PC-3 (cell line): ENCODE measurements at regions not wholly inside any gene's neighbourhood (a gene's known extent, or its start where the extent isn't known, plus 50 kb on each side); places are given as distances from the start of the nearest gene placed in this dataset.

Experiments used
- ATAC-seq: fragments of 200-7000 bp; cut with Tn5 transposase; 2 replicates; pipeline ENCODE4 v1.9.1; 2020; ENCODE audit warnings: mild to moderate bottlenecking, moderate library complexity
- BruUV-seq: library from RNA; stranded (reverse); fragments of 400-500 nt; replicated peaks from 2 replicates; lab custom pipeline; 2021; lab: Mats Ljungman, UMichigan
- CTCF ChIA-PET: fragments of 300-600 bp; sonication (Branson Sonifier 250); formaldehyde crosslinking; loops from one replicate; lab custom pipeline; 2022; ENCODE audit warnings: antibody characterized with exemption; lab: Charles Lee
- POLR2A ChIA-PET: fragments of 300-600 bp; sonication (Branson Sonifier 250); formaldehyde crosslinking; loops from one replicate; lab custom pipeline; 2022; ENCODE audit warnings: antibody characterized with exemption; ENCODE audit not compliant: unreplicated experiment; lab: Charles Lee
- DNase-seq: peaks from one replicate; pipeline ENCODE4 v3.0.0-alpha.2; 2015
- H2AFZ ChIP-seq: fragments of 300-600 bp; sonication (generic); 2 replicates; pipeline ENCODE4 v1.6.0; 2016; ENCODE audit warnings: antibody characterized with exemption, low read length
- H3F3A ChIP-seq: fragments of 300-600 bp; sonication (generic); one replicate; pipeline ENCODE4 v1.6.0; 2017; ENCODE audit warnings: antibody characterized with exemption, low read length, control low read depth, mild to moderate bottlenecking; ENCODE audit not compliant: unreplicated experiment
- H3K27ac ChIP-seq: fragments of 300-600 bp; sonication (generic); 2 replicates; pipeline ENCODE4 v1.5.1; 2016; ENCODE audit warnings: mild to moderate bottlenecking, low read length
- H3K27me3 ChIP-seq: fragments of 300-600 bp; sonication (generic); 2 replicates; pipeline ENCODE4 v1.6.1; 2016; ENCODE audit warnings: low read length, mixed read lengths
- H3K36me3 ChIP-seq: fragments of 300-600 bp; sonication (generic); 2 replicates; pipeline ENCODE4 v1.6.1; 2016; ENCODE audit warnings: low read depth, mixed run types, low read length, mixed read lengths
- H3K4me1 ChIP-seq: fragments of 300-600 bp; sonication (generic); 2 replicates; pipeline ENCODE4 v1.5.1; 2016; ENCODE audit warnings: low read length; ENCODE audit not compliant: insufficient read depth
- H3K4me2 ChIP-seq: fragments of 300-600 bp; sonication (generic); 2 replicates; pipeline ENCODE4 v1.6.0; 2016; ENCODE audit warnings: low read length
- H3K4me3 ChIP-seq: fragments of 300-600 bp; sonication (generic); 2 replicates; pipeline ENCODE4 v1.5.1; 2016; ENCODE audit warnings: mild to moderate bottlenecking, low read length, mixed read lengths
- H3K79me2 ChIP-seq: fragments of 300-600 bp; sonication (generic); 2 replicates; pipeline ENCODE4 v1.6.1; 2017; ENCODE audit warnings: low read length, mixed read lengths
- H3K9ac ChIP-seq: fragments of 300-600 bp; sonication (generic); 2 replicates; pipeline ENCODE4 v1.6.0; 2016; ENCODE audit warnings: mild to moderate bottlenecking, low read length
- H3K9me2 ChIP-seq: fragments of 300-600 bp; sonication (generic); replicated peaks from 2 replicates; pipeline ENCODE4 v1.6.1; 2016; ENCODE audit warnings: mixed run types, low read length, mixed read lengths
- H3K9me3 ChIP-seq: fragments of 300-600 bp; sonication (generic); 2 replicates; pipeline ENCODE4 v1.6.1; 2016; ENCODE audit warnings: low read length, mixed read lengths
- H4K20me1 ChIP-seq: fragments of 300-600 bp; sonication (generic); 2 replicates; pipeline ENCODE4 v1.6.1; 2016; ENCODE audit warnings: low read length, mixed read lengths
- CTCF ChIP-seq: fragments of 300-600 bp; sonication (generic); conservative IDR thresholded peaks from 2 replicates; pipeline ENCODE4 v1.5.1; 2017; ENCODE audit warnings: antibody characterized with exemption, low read depth, mild to moderate bottlenecking, low read length
- EZH2 ChIP-seq: fragments of 300-600 bp; sonication (generic); IDR thresholded peaks from one replicate; pipeline ENCODE4 v1.6.1; 2017; ENCODE audit warnings: antibody characterized with exemption, mild to moderate bottlenecking, low read length; ENCODE audit not compliant: unreplicated experiment
- EZH2phosphoT487 ChIP-seq: fragments of 300-600 bp; sonication (generic); IDR thresholded peaks from 2 replicates; pipeline ENCODE4 v1.6.1; 2018; ENCODE audit warnings: mild to moderate bottlenecking, antibody characterized with exemption, low read length, borderline replicate concordance
- intact Hi-C: fragments of 100-400 bp; cut with micrococcal nuclease; formaldehyde crosslinking; loops from 2 replicates; pipeline ENCODE4 v1.9.0; 2023

- DNase-seq (no peak), ATAC-seq (no peak)
- H2AFZ ChIP-seq: no peak overlapping the region
- no peaks in the 10 kb centered on the region for H3K4me1 ChIP-seq
- peaks cover 62% of the 10 kb centered on the region for H3K27me3 ChIP-seq
- ChIA-PET CTCF (no interaction called here), POLR2A (no interaction called here)
- H3K36me3 ChIP-seq: no peaks in the 10 kb centered on the region
- no peak overlapping the region for H3K27ac ChIP-seq
- no peaks in the 10 kb centered on the region for H3K79me2 ChIP-seq
- no TSS peak for BruUV-seq
- intact Hi-C loops: no loop called here
- no peak overlapping the region for H3K9ac ChIP-seq
- no peak overlapping the region for H3K4me2 ChIP-seq
- TF ChIP-seq EZH2phosphoT487 (no peak), EZH2 (no peak), CTCF (no peak)
- no peaks in the 10 kb centered on the region for H3K9me3 ChIP-seq
- no peak overlapping the region for H3K4me3 ChIP-seq
- H3K9me2 ChIP-seq: no peaks in the 10 kb centered on the region
- no peaks in the 10 kb centered on the region for H3F3A ChIP-seq
- H4K20me1 ChIP-seq: no peaks in the 10 kb centered on the region
Observed at GRCh38 chr3:187567661-187568121, 102.5 kb downstream of the SST start.

- BruUV-seq: no TSS peak
- H3K4me1 ChIP-seq: no peaks in the 10 kb centered on the region
- peaks cover 56% of the 10 kb centered on the region for H3K27me3 ChIP-seq
- no peak for ATAC-seq
- H4K20me1 ChIP-seq: no peaks in the 10 kb centered on the region
- DNase-seq: no peak
- H3K9ac ChIP-seq: no peak overlapping the region
- no peak overlapping the region for H2AFZ ChIP-seq
- intact Hi-C loops: no loop called here
- H3K9me2 ChIP-seq: no peaks in the 10 kb centered on the region
- H3F3A ChIP-seq: no peaks in the 10 kb centered on the region
- ChIA-PET POLR2A (no interaction called here), CTCF (no interaction called here)
- H3K4me2 ChIP-seq: no peak overlapping the region
- no peaks in the 10 kb centered on the region for H3K79me2 ChIP-seq
- TF ChIP-seq CTCF (no peak), EZH2phosphoT487 (no peak), EZH2 (no peak)
- no peak overlapping the region for H3K27ac ChIP-seq
- H3K4me3 ChIP-seq: no peak overlapping the region
- H3K36me3 ChIP-seq: no peaks in the 10 kb centered on the region
- H3K9me3 ChIP-seq: no peaks in the 10 kb centered on the region
Observed at GRCh38 chr3:187567021-187567420, 103.2 kb downstream of the SST start.

- H4K20me1 ChIP-seq: no peaks in the 10 kb centered on the region
- TF ChIP-seq EZH2phosphoT487 (no peak), EZH2 (no peak), CTCF (no peak)
- DNase-seq: no peak
- H3K9me3 ChIP-seq: no peaks in the 10 kb centered on the region
- intact Hi-C loops: no loop called here
- no peak overlapping the region for H3K9ac ChIP-seq
- no peak overlapping the region for H3K4me3 ChIP-seq
- no peaks in the 10 kb centered on the region for H3F3A ChIP-seq
- CTCF ChIA-PET: interaction anchor here (0.6 kb wide), 1 partner anchor 1133 kb away, joined by 3 read pairs; no protein-coding TSS in a partner anchor
- no peaks in the 10 kb centered on the region for H3K4me1 ChIP-seq
- no peak overlapping the region for H2AFZ ChIP-seq
- no peak for ATAC-seq
- H3K79me2 ChIP-seq: no peaks in the 10 kb centered on the region
- H3K9me2 ChIP-seq: no peaks in the 10 kb centered on the region
- H3K27ac ChIP-seq: no peak overlapping the region
- H3K4me2 ChIP-seq: no peak overlapping the region
- H3K36me3 ChIP-seq: no peaks in the 10 kb centered on the region
- POLR2A ChIA-PET: no interaction called here
- H3K27me3 ChIP-seq: peaks cover 57% of the 10 kb centered on the region
- BruUV-seq: no TSS peak
Observed at GRCh38 chr3:187565701-187566100, 104.5 kb downstream of the SST start.
